NCI-H82 treated with DMSO at 0.1 percent for 48 hours (cell line): ENCODE measurements at regions not wholly inside any gene's neighbourhood (a gene's known extent, or its start where the extent isn't known, plus 50 kb on each side); places are given as distances from the start of the nearest gene placed in this dataset.

Experiments used
- DNase-seq: peaks from one replicate; lab custom pipeline; 2025; ENCODE audit not compliant: unreplicated experiment; lab: John Stamatoyannopoulos, UW

DNA sequence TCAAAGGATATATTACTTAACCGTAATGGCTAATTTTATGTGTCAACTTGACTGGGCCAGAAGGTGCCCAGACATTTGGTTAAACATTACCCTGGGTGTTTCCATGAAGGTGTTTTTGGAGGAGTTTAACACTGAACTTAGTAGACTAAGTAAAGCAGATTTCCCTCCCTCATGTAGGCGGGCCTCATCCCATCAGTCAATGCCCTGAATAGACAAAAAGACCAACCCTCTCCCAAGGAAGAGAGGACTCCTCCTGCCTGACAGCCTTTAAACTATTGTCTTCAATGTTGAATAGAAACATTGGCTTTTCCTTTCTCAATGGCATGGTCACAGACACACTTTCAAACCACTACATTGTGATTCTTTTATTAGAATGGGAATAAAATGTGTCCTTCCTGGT is 121.9 kb downstream of the SETD4 start:
- DNase-seq: no peak

DNA sequence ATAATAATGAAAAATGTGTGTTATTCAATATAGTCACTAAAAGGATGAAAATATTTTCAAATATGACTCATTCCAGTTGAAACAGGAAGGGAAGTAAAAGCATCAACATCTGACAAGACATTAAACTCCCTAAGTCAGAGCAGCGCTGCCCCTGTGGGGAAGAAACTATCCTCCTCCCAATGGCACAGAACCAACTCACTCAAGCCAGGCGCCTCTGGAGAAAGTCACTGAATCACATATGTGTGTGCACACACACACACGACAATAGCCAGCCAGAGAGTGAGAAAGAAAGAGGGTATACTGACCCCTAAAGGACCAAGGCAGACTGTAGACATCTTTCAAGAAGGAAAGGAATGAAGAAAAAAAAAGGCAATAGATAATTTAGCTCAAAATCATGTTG is 126.9 kb downstream of the SETD4 start:
- no peak for DNase-seq

DNA sequence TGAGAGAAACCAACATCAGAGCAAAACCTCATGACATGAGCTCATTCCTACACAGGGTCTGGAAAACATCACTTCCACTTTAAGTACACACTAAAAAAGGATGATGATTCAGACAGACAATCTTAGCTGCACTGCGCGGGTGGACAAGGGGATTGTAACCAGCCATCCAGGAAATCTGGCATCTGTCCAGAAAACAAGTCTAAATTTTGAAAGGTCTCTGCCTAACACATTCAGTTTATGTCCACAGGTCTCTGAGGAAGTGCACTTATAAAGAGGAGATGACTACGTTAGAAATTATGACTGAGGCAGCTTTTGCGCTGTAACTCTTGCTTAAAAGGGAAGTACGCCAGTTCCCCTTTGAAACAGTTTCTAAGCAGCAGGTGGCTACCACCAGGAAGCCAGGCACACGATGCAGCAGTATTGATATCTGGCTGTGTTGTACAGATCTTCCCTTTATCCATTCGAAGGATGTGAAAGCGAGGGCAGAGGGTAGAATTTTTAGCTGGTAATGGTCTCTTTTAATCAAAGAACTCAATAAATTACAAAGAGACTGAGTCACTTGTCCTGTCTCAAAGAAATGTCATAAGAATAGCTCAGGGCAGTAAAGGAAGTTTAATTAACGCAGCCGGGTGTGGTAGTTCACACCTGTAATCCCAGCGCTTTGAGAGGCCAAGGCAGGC is 128.0 kb downstream of the SETD4 start:
- no peak for DNase-seq

DNA sequence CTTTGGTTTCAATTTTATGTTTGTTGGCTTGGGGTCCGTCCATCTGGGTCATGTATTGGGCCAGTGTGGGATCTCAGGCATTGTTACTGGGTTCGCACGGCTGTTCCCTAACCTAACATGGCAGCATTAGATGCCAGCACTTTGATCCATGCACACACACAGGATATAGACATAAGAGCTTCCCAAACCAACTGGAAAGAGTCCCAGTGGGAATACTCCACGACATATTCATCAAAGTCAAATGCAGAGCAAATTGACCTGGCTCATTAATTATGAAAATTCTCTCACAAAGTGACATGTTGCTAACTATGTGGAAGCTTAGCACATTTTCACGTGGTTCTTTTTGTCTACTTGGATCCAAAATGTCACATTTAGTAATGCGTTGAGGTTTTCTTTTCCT is 130.4 kb downstream of the SETD4 start:
- no peak for DNase-seq

DNA sequence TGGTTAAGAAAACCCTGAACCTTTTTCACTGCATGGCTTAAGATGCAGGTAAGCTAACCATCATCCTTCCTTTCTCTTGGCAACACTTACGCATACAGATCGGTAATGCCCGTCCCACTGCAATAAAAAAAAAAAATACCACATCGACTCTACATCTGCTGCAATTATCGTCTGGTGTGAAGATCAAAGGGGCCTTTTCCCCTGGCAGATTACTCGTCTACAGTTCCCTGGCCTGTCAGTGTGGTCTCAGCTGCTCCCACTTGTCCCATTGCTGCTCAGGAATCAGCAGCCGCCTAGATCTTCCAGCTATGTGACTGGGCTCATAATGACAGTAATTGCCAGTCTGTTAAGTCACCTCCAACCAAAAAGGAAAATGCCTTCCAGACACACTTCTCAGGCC is 133.1 kb downstream of the SETD4 start:
- no peak for DNase-seq

DNA sequence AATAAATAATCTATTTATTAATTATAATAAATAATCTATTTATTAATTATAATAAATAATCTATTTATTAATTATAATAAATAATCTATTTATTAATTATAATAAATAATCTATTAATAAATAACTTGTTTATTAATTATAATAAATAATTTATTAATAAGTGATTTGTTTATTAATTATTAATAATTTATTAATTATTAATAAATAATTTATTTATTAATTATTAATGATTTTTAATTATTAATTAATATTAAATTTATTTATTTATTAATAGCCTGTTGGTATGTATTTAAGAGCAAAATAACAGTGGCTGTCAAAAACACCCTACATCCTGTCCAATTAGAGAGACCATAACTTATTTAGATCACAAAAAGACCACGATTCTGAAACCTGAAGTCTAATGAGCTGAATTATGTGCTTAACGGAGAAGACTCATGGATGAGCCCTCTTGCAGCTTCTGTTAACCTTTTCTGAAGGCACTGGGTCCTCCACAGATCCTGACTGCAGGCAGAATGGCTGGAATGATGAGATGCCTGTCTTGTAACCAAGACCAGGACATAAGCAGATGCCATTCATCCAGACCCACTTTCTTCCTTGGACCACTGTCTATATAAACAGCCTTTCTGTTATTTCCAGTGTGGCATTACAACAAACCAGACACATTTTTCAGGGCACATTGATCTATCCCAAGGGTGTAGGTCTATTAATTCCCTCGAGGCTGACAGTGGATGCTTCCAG is 134.2 kb downstream of the SETD4 start:
- no peak for DNase-seq

DNA sequence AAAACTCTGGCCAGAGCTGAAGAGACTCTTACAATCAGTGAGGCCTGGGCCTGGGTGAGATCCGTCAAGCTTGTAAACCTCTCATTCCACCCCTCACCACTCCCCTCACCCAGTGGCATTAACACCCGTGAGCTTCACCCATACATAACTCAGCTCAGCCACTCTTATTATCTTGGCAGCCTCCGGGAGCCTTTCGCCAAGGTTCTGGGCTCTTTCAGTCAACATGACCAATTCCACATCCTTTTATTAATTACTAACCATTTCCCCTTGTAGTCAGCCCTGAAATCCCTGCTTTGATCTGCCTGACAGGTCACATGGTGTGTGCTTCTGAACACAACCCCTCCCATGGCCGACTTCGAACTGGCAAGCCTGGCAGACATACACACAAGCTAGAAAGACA is 134.8 kb downstream of the SETD4 start:
- DNase-seq: no peak

DNA sequence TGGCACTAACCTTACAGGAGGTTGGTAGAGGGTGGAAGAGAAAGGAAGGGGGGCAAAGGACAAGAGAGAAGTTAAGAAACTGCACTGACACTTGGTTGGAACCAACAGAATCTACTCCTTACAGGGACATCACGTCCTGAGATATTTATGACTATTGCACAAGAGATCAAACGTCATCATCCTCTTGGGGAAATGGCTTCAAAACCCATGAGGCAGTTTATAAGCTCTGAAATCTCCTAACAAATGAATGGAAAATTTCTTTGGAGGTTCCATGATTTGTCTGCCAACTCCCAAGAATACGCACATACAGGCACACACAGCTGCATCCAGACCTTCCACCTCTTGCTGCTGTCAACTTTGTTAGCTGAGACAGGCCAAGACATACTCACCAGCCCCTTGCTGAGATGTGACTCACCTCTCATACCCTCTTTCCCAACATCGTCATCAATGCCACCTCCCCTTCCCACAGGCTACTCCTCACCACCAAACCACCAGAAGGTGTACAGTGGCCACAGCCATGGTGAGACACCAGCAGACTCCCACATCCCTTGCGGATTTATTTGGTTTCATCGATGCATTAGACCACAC is 135.5 kb downstream of the SETD4 start:
- no peak for DNase-seq

DNA sequence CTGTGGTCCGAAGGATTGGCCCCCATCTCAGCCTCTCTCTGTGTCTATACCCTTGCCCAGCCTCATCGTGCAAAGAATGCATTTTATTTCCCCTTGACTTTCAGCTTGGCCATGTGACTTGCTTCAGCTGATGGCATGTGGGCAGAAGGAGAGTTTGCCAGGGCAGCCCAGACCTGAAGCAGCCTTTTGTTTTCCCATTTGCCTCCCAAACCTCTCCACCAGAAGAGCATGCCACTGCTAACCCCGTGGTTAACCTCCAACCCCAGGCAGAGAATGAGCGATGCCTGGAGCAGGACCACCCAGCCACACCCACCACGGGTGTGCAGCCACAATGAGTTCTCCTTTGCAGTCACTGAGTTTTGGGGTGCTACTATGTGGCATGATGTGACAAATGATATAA is 136.4 kb downstream of the SETD4 start:
- no peak for DNase-seq

DNA sequence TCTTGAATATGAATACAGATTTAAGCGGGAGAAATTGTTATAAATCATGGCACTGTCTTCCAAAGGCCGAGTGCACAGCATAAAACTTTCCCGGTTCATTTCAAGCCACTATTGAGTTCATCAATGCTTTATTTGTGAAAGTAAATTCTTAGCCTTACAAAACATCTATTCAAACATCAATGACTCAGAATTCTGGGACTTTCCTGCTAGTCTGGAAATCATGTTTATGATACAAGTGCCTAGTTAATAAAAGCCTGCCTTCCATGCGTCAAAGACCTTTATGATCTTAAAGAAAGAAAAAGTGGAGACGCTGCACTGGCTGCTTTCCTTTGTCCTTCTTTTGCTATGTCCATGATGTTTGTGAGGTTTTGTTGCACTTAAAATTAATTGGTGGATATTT is 137.7 kb downstream of the SETD4 start:
- no peak for DNase-seq

DNA sequence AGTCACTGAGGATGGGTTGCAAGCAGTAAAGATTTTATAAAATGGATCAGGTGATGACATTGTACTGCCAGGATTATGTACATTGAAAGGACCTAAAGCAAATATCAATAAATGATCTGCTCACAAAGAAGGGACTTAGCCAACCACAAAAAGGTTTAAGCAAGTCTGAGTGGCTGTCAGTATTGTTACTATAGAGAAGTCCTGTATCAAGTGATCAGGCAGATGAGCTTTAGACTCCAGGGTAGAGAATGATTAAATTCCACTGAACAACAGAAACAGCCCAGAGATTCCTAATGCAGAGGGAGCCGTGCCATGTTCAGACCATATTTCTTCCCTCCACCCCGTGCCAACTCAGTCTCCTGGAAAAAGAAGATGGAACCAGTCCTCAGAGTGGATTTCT is 138.9 kb downstream of the SETD4 start:
- no peak for DNase-seq

DNA sequence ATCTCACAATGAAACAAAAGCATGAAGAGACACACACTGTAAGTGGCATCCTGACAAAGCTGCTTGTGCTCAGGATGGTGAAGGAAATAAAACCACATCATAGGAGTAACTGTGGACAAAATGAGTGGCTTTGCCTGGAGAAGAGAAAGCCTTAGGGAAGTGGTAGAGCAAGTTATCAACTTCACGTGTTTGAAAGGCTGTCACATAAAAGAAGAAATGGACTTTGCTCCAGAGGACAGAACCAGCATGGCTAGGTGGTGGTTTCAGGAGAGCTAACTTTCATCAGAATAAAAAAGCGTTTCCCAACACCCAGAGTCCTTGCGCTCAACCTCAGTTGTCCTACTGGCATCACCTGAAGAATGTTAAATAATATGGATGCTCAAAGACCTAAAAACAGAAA is 139.9 kb downstream of the SETD4 start:
- DNase-seq: no peak

DNA sequence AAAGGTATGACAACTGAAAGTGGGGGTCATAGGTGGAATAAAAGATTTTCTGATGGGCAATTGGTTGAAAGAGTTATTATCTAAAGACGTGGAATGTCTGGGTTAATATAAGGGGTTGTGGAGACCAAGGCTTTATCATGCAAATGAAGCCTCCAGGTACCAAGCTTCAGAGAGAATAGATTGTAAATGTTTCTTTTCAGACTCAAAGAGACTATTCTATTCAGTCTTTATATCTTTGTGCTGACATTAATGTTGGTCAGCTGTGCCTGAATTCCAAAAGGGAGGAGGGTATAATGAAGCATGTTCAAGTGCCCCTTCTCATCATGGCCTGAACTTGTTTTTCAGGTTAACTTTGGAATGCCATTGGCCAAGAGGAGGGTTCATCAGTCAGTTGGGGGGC is 145.3 kb downstream of the SETD4 start:
- DNase-seq: no peak

DNA sequence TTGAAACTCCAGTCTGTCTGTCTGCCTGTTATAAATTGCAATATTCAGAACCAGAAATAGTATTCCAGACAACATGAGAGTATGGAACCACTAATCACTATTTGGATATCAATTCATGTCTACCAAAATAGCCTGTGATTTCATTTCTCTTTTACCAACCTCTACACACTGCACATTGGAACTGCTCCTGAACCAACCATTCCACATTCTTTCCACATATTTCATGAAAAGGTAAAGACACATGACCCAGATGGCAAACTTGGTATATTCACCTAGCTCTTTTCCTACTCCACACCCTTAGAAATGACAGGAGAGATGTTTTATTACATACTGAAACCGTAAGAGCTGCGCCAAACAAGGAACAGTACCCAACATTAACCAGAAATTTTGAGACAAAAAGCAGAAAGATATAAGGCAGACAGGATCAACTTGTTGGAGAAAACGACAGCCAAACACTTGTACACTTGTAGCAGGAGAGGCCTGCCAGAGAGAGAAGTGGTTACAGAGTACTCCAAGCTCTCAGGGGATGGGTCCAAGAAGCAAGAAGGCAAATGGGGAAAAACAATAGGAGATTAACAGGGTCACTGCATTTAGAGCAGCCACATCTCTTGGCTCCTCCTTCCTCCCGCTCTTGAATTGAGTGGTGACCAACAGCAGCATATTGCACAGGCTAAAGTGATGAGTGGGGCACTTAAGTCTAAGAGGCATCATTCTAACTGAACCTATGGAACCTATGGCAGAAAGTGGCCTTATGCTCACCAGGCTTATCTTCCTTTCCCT is 148.7 kb downstream of the SETD4 start:
- no peak for DNase-seq

DNA sequence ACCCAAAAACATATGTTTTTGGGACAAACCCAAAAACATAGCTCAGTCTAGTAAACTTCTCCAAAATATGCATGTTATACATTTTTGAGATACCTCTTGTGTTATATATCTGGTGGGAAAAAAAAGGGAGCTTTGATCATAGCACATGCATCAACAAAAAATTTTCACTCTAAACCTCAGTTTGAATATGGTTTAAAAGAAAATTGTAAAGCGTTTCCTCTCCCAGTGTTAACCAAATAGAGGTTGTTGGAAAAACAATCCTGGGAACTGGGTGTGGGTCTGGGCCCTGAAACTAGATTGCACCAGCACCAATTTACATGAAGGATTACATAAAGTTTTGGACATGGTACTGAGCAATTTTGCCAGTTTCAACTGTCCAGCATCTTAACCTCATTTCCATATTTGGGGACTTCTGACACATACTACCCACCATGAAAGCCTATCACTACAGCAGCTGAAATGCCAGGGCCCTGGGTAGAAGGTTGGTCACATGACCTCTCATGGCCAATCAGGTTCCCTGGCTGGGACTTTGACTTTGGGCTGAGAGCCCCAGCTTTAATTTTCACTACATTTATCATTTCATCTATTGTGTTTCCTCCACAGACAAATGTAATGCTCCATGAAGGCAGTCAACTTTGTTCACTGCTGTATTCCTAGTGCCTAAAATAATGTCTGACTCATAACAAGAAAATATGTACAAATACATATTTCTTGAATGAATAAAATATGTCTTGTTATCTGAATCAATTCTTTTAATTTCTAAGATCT is 150.7 kb downstream of the SETD4 start:
- DNase-seq: no peak

DNA sequence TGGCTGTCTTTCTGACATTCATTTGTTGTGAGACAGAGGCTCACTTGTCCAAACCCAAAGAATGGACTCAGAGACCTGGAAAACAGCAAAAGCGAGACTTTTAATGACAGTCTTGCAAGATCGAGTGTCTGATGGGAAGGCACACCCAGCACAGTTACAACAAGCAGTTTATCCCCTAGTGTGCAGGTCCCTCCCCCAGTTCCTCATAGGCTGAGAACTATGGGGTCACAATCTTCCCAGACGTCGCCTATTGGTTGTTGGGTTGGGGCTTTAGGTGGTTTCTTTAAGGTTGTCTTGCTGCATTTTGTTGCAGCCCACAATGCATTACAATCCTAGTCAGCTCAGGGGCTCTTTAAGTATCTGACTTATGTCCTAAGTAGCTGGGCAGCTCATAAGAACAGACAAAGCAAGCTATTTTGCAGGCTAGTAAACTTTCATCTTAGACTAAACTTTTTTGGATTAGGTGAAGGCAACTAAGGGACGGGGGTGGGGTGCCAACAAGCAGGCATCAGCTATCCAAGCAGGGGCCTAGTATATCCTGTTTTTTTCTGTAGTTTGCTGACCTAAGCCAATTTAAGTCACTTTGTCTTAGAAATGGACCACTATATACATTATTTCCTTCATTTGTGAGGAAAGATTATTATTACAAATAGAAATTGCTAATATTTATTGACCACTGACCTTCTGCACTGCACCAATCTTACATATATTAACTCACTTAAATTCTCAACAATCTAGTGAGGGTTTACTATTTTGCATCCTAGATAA is 151.8 kb downstream of the SETD4 start:
- no peak for DNase-seq

DNA sequence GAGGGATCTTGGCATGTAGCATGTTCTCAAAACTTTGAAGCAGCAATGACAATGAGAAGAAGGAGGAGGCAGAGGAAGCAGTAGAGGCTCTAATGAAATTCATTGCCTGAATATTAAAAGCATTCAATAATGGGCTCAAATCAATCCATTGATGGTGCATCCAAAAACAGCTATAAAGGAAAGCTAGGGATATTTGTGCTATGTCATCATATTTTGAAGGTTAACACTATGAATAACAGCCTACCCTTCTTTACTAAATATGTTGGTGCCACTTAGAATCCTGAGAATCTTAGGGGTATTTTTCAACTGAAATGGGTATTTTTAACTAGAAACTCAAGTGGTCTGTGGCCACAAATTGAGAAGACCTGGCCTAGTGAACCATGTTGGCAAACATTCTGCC is 153.7 kb downstream of the SETD4 start:
- no peak for DNase-seq

DNA sequence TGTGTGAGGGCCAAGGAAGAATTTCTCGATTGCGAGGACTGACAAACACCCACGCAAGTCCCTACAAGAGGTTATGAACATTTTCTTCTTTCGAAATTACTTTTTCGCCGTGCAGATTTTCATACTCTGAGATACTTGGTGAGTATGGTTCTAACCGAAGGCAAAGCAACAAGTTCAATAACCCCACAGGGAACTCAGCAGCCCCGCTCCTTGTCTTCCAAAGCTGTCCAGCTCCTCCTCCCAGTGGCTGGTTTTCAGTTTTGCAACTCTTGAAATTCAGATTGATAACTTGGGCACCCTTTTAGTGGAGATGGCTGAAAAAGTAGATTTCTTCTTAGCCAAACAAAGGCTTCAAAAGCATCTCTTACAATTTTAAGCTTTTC is 154.4 kb downstream of the SETD4 start:
- DNase-seq: no peak

DNA sequence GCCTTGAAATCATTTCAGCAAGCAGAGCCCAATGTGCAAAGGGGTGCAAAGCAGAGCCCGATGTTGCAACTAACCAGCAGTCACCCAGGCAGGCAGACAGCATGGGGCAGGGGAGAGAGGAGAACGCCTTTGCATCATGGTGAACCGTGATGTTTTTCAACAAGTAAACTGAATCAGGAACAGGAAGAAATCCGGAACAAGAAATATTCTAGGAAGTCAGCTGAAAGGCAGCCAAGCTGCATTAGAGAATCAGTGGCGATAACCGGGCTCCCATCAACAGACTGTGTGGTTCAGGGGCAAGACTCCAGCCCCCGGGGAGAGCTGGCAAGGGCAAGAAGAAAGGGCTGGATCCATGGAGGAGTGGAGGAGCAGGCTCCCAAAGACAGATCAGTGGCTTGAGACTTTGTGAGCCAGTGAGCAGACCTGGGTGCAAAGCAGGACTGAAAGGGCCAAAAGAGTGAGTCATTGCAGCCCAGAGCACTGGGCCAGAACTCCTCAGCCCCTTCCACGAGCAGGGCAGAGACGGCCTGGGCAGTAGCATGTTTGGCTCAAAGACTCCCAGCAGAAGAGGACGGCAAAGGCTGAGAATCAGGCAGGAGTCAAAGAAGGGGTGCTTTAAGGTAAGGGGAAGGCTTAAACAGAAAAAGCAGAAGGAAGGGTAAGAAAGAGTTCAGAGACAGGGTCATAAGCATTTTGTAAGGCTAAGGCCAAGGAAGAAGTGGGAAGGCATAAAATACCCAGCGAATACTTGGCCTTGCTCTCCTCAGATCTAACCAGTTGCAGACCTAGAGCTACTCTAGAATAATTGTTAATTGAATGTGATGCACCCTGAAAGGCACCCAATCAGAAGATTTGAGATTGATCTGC is 155.0 kb downstream of the SETD4 start:
- no peak for DNase-seq
